ENCODE measurements at regions not wholly inside any gene's neighbourhood (a gene's known extent, or its start where the extent isn't known, plus 50 kb on each side); places are given as distances from the start of the nearest gene placed in this dataset.

DNA sequence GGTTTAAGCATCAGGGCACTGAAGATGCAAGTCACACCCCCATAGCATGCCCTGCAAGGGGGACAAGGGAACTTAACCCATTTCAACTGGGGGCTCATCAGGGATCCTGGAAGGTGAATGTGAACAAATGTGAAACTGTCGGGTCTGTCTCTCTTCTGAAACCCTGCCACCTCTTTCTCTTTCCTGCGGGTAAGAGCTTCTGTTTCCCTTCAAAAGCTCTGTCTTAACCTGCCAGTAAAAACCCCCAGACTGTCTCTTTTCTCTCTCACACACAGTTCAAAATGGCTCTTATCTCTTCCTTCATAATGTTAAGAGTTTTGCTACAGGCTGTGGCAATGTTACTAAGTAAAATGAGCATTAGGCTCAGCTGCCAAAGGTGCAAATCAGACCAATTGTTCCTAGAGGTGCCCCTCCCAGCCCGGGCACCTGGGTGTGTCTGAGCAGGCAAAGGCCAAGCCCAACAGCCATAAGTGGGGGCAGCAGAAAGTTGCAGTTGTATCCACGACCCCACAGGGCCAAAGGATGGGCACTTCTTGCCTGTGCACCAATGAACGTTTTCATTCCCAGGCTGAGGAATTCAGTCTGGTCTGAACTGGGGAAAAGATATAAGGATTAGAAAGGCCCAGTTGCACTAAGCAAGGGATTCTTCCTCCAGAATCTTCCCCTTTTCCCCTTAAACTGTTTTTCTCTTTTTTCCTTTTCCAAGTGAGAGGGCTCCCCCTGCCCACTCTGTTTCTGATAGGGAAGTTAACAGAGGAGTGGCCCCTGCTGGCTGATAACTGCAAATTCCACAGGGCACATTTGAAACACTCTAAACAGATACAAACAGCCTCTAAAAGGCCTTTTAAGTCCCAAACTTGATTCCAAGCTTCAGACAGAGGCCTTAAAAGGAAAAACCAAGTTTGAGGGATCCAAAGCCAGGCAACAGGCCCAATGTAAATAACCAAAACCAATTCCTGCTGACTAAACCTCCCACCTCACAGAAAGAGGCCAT, 113.8 kb upstream of the EPHA6 start:
- H3K27me3 Mint-ChIP-seq (ENCODE audit: low read depth): no peaks in the 10 kb centered on the region
- intact Hi-C loops (cut with micrococcal nuclease): no loop called here
- H3K4me3 Mint-ChIP-seq: no peak overlapping the region
- no peaks in the 10 kb centered on the region for H3K36me3 Mint-ChIP-seq (ENCODE audit: low read depth)
- no peaks in the 10 kb centered on the region for H3K4me1 Mint-ChIP-seq (ENCODE audit: low read depth)
- peaks cover 15% of the 10 kb centered on the region for H3K9me3 Mint-ChIP-seq
- CTCF ChIA-PET: no interaction called here
- DNase-seq: no peak
- no peak overlapping the region for H3K27ac Mint-ChIP-seq

DNA sequence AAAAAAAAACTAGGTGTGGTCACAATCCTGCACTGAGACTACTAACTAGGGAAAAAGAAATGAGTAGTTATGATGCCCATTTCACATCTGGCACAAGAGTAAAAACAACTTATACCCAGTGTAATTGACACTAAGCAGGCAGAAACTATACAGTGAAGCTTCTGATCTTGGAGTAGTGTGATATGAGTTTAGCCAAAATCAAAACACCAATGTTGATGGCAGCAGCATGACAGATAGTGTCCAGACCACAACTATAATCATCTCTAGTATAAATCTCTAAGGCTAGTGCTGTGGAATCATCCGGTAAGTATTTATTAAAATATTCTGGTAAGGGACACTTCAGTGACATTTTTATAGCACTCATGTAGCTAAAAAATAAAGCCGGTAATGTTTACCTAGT, 108.5 kb upstream of the EPHA6 start:
- DNase-seq: no peak
- no peaks in the 10 kb centered on the region for H3K27me3 Mint-ChIP-seq (ENCODE audit: low read depth)
- H3K4me3 Mint-ChIP-seq: no peak overlapping the region
- H3K36me3 Mint-ChIP-seq (ENCODE audit: low read depth): no peaks in the 10 kb centered on the region
- no peaks in the 10 kb centered on the region for H3K4me1 Mint-ChIP-seq (ENCODE audit: low read depth)
- no peak overlapping the region for H3K27ac Mint-ChIP-seq
- intact Hi-C loops (cut with micrococcal nuclease): no loop called here
- CTCF ChIA-PET: no interaction called here
- H3K9me3 Mint-ChIP-seq: peaks cover 5% of the 10 kb centered on the region

DNA sequence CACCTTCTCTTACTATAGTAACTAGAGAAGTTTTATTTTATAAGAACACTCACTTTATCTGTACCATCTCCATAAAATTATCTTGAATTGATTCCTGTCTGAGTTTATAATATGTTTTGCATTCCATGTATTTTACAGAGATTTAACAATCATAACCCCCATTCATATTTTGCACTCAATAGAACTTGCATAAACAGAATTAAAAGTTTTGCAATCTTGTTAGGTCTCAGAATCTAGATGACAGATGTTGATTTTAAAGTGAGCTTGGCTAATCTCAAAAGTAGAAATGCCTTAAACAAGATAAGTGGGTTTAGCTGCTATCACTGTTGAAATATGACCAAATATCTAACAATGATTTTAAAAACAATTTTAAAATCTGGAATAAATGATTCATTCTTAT, 107.9 kb upstream of the EPHA6 start:
- intact Hi-C loops (cut with micrococcal nuclease): no loop called here
- no peaks in the 10 kb centered on the region for H3K4me1 Mint-ChIP-seq (ENCODE audit: low read depth)
- H3K27me3 Mint-ChIP-seq (ENCODE audit: low read depth): no peaks in the 10 kb centered on the region
- H3K27ac Mint-ChIP-seq: no peak overlapping the region
- CTCF ChIA-PET: no interaction called here
- H3K9me3 Mint-ChIP-seq: peaks cover 5% of the 10 kb centered on the region
- H3K4me3 Mint-ChIP-seq: no peak overlapping the region
- H3K36me3 Mint-ChIP-seq (ENCODE audit: low read depth): no peaks in the 10 kb centered on the region
- no peak for DNase-seq

DNA sequence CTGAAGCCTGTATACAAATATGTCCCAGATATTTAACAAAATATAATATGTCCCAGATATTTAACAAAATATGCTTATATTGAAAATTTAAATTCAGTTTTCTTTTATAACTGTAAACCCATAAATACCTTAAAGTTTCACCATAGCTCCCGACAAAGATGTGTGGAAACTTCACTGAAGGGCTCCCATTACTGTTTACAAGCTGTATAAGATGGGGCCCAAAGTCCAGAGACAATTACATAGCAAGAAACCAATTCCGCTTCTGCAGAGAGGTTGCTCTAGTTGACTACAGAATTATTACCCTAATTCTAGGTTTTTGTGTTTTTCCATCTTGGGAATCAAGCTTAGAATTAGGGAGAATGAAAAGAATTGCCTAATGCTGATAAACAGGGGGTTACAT, 102.6 kb upstream of the EPHA6 start:
- CTCF ChIA-PET: no interaction called here
- no peaks in the 10 kb centered on the region for H3K4me1 Mint-ChIP-seq (ENCODE audit: low read depth)
- peaks cover 5% of the 10 kb centered on the region for H3K9me3 Mint-ChIP-seq
- H3K27me3 Mint-ChIP-seq (ENCODE audit: low read depth): no peaks in the 10 kb centered on the region
- no peak for DNase-seq
- intact Hi-C loops (cut with micrococcal nuclease): no loop called here
- H3K36me3 Mint-ChIP-seq (ENCODE audit: low read depth): no peaks in the 10 kb centered on the region
- no peak overlapping the region for H3K4me3 Mint-ChIP-seq
- H3K27ac Mint-ChIP-seq: no peak overlapping the region

DNA sequence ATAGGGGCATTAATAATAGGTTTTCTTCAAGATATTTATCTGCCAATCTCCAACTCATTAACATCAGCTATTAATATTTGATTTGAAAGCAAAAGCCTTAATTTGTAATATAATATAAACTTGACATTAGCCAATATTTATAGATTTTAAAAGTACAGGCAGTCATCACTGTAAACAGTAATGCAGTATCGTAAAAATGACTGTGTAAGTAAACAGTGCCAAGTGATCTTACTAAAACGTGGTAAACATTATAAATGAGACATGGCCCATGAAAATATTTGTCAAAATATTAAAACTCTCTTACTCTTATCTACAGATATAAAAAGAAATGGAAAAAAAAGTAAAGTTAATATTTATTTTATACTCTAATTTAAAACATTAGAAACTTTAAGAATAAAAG, 101.6 kb upstream of the EPHA6 start:
- DNase-seq: no peak
- no peaks in the 10 kb centered on the region for H3K36me3 Mint-ChIP-seq (ENCODE audit: low read depth)
- no peak overlapping the region for H3K4me3 Mint-ChIP-seq
- H3K4me1 Mint-ChIP-seq (ENCODE audit: low read depth): no peaks in the 10 kb centered on the region
- intact Hi-C loops (cut with micrococcal nuclease): no loop called here
- no peak overlapping the region for H3K27ac Mint-ChIP-seq
- CTCF ChIA-PET: no interaction called here
- peaks cover 5% of the 10 kb centered on the region for H3K9me3 Mint-ChIP-seq
- H3K27me3 Mint-ChIP-seq (ENCODE audit: low read depth): no peaks in the 10 kb centered on the region

DNA sequence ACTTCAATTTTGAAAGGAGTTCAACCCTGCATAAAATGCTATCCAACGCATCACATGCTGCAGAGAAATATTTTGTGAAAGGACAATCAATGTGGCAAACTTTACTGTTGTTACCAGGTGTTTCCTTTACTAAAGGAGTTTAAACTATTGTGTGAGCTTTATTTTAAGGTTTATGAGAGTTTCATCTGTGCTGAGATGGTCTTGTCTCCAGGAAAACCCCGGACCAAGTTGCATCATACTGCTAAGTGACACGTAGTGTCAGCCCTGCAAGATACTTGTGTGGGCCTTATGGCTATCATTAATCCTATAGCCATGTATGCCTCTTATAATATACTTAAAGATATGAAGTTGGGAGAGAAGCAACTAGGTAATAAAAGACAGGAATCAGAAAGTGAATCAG, 94.5 kb upstream of the EPHA6 start:
- no peaks in the 10 kb centered on the region for H3K4me1 Mint-ChIP-seq (ENCODE audit: low read depth)
- no peaks in the 10 kb centered on the region for H3K9me3 Mint-ChIP-seq
- H3K27me3 Mint-ChIP-seq (ENCODE audit: low read depth): no peaks in the 10 kb centered on the region
- H3K36me3 Mint-ChIP-seq (ENCODE audit: low read depth): no peaks in the 10 kb centered on the region
- DNase-seq: no peak
- intact Hi-C loops (cut with micrococcal nuclease): no loop called here
- H3K4me3 Mint-ChIP-seq: no peak overlapping the region
- CTCF ChIA-PET: no interaction called here
- H3K27ac Mint-ChIP-seq: no peak overlapping the region

DNA sequence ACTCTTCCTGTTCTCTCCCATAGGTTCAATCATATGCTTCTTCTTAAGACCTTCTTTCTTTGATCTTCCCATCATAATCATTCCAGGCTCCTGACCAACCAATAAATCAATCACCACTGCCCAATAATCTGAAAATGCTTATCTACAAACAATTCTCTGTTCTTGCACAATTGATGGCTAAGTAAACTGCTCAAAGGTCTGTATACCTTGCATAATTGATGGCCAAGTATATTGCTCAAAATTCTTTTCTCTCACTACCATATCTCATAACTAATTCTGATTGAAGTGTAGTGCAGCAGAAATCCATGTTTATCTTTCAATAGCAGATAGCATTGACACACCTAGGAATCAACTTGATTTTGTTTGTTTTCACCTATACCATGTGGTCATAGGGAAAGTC, 83.4 kb upstream of the EPHA6 start:
- CTCF ChIA-PET: no interaction called here
- no peaks in the 10 kb centered on the region for H3K27me3 Mint-ChIP-seq (ENCODE audit: low read depth)
- no peaks in the 10 kb centered on the region for H3K4me1 Mint-ChIP-seq (ENCODE audit: low read depth)
- no peak for DNase-seq
- intact Hi-C loops (cut with micrococcal nuclease): no loop called here
- H3K4me3 Mint-ChIP-seq: no peak overlapping the region
- no peak overlapping the region for H3K27ac Mint-ChIP-seq
- H3K9me3 Mint-ChIP-seq: no peaks in the 10 kb centered on the region
- H3K36me3 Mint-ChIP-seq (ENCODE audit: low read depth): no peaks in the 10 kb centered on the region

DNA sequence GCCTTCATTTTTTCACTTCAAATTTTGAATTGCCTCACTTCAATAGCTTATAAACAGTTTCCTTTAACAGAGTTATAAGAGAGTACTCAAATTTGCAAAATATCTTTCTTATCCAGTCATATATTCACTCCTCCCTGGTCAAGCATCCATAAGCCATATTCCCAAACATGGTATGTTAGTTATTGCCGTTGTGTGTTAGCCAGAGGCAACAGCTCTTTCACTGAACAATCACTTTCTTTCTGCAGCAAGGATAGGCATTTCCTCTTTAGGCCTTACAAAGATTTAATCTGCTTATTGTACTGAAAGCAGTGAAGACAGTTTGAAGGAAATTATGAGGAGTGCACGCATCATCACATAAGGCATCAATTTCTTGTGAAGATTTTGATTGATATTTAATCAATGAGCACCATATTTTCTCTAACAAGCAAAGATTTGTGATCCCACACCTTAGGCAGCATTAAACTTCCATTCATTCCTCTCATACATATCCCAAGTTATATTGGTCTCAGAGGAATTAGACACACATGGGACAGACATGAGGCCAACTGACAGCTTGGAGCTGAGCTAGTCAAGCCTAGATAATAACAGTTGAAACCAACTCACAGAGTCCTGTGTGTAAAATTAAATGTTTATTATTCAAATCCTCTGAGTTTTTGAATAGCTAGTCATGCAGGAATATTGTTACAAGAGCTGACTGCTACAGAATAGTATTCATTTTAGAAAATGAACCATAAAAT, 80.0 kb upstream of the EPHA6 start:
- Mint-ChIP-seq H3K4me3 (no peak overlapping the region), H3K27me3 (ENCODE audit: low read depth) (no peaks in the 10 kb centered on the region), H3K4me1 (ENCODE audit: low read depth) (no peaks in the 10 kb centered on the region), H3K36me3 (ENCODE audit: low read depth) (no peaks in the 10 kb centered on the region), H3K9me3 (peaks cover 5% of the 10 kb centered on the region), H3K27ac (no peak overlapping the region)
- no peak for DNase-seq
- CTCF ChIA-PET: no interaction called here
- intact Hi-C loops (cut with micrococcal nuclease): no loop called here

DNA sequence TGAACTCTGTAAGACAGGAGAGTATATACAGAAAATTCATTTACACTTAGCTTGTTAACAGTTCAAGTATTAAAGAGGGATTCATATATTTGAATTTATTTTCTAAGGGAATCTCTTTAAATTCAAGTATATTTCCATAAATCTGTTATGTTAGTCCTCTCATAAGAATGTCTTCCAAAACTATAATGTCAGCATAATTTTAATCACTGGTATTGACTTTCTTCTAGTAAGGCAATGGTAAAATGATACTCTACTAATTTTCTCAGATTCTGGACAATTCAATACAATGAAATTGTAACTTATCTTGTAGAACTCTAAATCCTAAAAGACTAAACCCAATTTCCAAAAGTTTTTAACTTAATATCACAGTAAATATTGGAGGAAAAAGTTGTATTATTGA, 66.3 kb upstream of the EPHA6 start:
- no peaks in the 10 kb centered on the region for H3K9me3 Mint-ChIP-seq
- H3K27ac Mint-ChIP-seq: no peak overlapping the region
- CTCF ChIA-PET: no interaction called here
- DNase-seq: no peak
- no peaks in the 10 kb centered on the region for H3K4me1 Mint-ChIP-seq (ENCODE audit: low read depth)
- H3K36me3 Mint-ChIP-seq (ENCODE audit: low read depth): no peaks in the 10 kb centered on the region
- no peaks in the 10 kb centered on the region for H3K27me3 Mint-ChIP-seq (ENCODE audit: low read depth)
- H3K4me3 Mint-ChIP-seq: no peak overlapping the region
- intact Hi-C loops (cut with micrococcal nuclease): no loop called here

DNA sequence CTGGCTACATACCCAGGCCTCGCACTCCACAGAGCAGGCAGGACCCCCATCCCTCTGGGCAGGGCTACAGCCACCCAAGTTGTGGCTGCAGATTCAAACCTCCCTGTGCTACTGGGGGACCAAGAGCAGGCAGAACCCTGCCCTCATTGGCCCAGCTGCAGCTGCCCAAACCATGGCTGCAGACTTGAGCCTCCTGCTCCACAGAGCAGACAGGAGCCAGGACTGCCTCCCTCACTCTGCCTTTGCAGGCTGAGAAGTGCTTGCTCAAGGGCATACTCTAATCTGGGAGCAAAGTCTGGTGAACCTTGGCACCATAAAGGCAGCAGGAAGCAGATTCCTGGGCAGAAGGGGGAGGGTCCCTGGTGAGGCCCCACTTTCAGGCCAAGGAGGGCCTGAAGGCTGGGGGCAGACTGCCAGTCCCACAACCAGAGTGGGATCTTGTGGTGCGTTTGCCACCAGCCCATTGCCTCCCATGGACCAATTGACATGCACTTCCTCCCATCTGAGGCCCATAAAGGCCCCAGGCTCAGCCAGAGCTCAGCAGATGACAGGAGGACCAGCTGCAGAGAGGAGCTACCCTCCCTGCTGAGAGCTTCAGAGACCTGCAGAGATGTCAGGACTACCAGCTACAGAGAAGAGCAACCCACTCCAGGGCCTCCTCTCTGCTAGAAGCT, 64.2 kb upstream of the EPHA6 start:
- CTCF ChIA-PET: no interaction called here
- Mint-ChIP-seq H3K36me3 (ENCODE audit: low read depth) (no peaks in the 10 kb centered on the region), H3K4me1 (ENCODE audit: low read depth) (no peaks in the 10 kb centered on the region), H3K27ac (no peak overlapping the region), H3K27me3 (ENCODE audit: low read depth) (no peaks in the 10 kb centered on the region), H3K4me3 (no peak overlapping the region), H3K9me3 (no peaks in the 10 kb centered on the region)
- intact Hi-C loops (cut with micrococcal nuclease): no loop called here
- no peak for DNase-seq

DNA sequence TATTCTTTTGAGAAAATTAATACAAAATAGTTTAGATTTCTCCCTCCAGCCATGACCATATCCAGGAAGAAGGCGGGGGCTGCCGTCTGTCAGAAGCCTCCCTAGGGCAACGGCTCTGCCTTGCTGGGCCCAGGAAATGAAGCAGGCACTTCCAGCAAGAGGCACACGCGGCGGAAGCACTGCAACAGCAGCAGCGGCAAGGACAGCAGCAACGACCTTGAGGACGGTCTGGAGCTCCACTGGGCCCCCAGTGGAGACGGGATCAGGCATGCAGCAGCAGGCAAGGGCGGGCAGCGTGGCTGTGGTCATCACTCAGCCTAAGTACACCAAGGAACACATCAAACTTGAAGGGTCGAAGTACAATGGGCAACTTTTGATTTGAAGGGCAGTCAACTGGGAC, 61.3 kb upstream of the EPHA6 start:
- Mint-ChIP-seq H3K4me3 (no peak overlapping the region), H3K9me3 (no peaks in the 10 kb centered on the region), H3K36me3 (ENCODE audit: low read depth) (no peaks in the 10 kb centered on the region), H3K27ac (no peak overlapping the region), H3K27me3 (ENCODE audit: low read depth) (peaks cover 2% of the 10 kb centered on the region), H3K4me1 (ENCODE audit: low read depth) (no peaks in the 10 kb centered on the region)
- no peak for DNase-seq
- CTCF ChIA-PET: no interaction called here
- intact Hi-C loops (cut with micrococcal nuclease): no loop called here

DNA sequence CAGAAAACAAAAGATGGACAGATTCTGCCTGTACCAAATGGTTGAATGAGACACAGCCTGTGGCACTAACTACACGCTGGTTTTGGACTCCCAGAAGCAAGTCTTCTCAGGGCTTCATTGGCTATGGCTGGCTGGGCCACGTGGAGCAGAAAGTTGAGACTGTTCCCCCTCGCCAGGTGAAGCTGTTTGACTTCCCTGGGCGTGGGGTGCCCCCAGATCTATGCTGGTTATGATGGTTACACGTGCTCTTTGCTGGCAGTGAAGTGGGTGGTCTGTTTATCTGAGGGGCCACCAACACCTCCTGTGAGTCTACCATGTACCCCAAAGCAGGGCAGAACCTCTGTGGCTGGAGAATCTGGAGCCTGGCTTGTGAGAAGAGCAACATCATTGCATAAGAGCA, 60.3 kb upstream of the EPHA6 start:
- CTCF ChIA-PET: no interaction called here
- Mint-ChIP-seq H3K4me1 (ENCODE audit: low read depth) (no peaks in the 10 kb centered on the region), H3K4me3 (no peak overlapping the region), H3K36me3 (ENCODE audit: low read depth) (no peaks in the 10 kb centered on the region), H3K27me3 (ENCODE audit: low read depth) (peaks cover 2% of the 10 kb centered on the region), H3K27ac (no peak overlapping the region), H3K9me3 (no peaks in the 10 kb centered on the region)
- intact Hi-C loops (cut with micrococcal nuclease): no loop called here
- no peak for DNase-seq

Measured in activated naive CD4-positive, alpha-beta T cell treated with anti-CD3 and anti-CD28 coated beads for 36 hours (primary cell).